Trophoblast cell (in vitro differentiated cells and primary cell): ENCODE measurements at regions not wholly inside any gene's neighbourhood (a gene's known extent, or its start where the extent isn't known, plus 50 kb on each side); places are given as distances from the start of the nearest gene placed in this dataset.

Experiments used
- DNase-seq, 2 donors: peaks; one replicate each; pipeline ENCODE4 v3.0.0-alpha.2; 2016
- H2AFZ ChIP-seq: 2 replicates; pipeline ENCODE4 v1.6.1; 2013; ENCODE audit warnings: low read length, moderate library complexity, mild to moderate bottlenecking; ENCODE audit not compliant: insufficient read depth, poor library complexity
- H2AK5ac ChIP-seq: 2 replicates; pipeline ENCODE4 v1.6.1; 2013; ENCODE audit warnings: mild to moderate bottlenecking, low read length
- H2BK120ac ChIP-seq: 2 replicates; pipeline ENCODE4 v1.6.1; 2013; ENCODE audit warnings: low read length, mild to moderate bottlenecking, moderate library complexity; ENCODE audit not compliant: insufficient read depth, poor library complexity
- H2BK12ac ChIP-seq: 2 replicates; pipeline ENCODE4 v1.6.1; 2013; ENCODE audit warnings: mild to moderate bottlenecking, low read length, moderate library complexity
- H2BK5ac ChIP-seq: 2 replicates; pipeline ENCODE4 v1.6.1; 2013; ENCODE audit warnings: low read length, low read depth, moderate library complexity, mild to moderate bottlenecking; ENCODE audit not compliant: poor library complexity
- H3K14ac ChIP-seq: 2 replicates; pipeline ENCODE4 v1.6.1; 2013; ENCODE audit warnings: mild to moderate bottlenecking, low read length
- H3K18ac ChIP-seq: 2 replicates; pipeline ENCODE4 v1.6.1; 2013; ENCODE audit warnings: mild to moderate bottlenecking, low read length
- H3K23ac ChIP-seq: 2 replicates; pipeline ENCODE4 v1.6.1; 2013; ENCODE audit warnings: low read length
- H3K27ac ChIP-seq: 2 replicates; pipeline ENCODE4 v1.5.1; 2013; ENCODE audit warnings: low read depth, mild to moderate bottlenecking, inconsistent platforms, low read length, moderate library complexity
- H3K27me3 ChIP-seq: 2 replicates; pipeline ENCODE4 v1.6.1; 2013; ENCODE audit warnings: inconsistent platforms, mild to moderate bottlenecking, low read length, moderate library complexity; ENCODE audit not compliant: insufficient read depth
- H3K36me3 ChIP-seq, 2 experiments: 1 replicate in 1 of 2; 2 replicates in 1 of 2; pipeline ENCODE4 v1.6.1; 2013; ENCODE audit warnings: low read length in 2 of 2, mild to moderate bottlenecking in 2 of 2, moderate library complexity in 1 of 2; ENCODE audit not compliant: insufficient read depth in 2 of 2, control insufficient read depth in 1 of 2
- H3K4ac ChIP-seq: 2 replicates; pipeline ENCODE4 v1.6.1; 2013; ENCODE audit warnings: low read depth, mild to moderate bottlenecking, low read length, moderate library complexity
- H3K4me1 ChIP-seq, 2 experiments: 1 replicate in 1 of 2; 2 replicates in 1 of 2; pipeline ENCODE4 v1.6.1; 2013; ENCODE audit warnings: low read length in 2 of 2, mild to moderate bottlenecking in 2 of 2, moderate library complexity in 1 of 2; ENCODE audit not compliant: insufficient read depth in 2 of 2, control insufficient read depth in 1 of 2
- H3K4me2 ChIP-seq: 2 replicates; pipeline ENCODE4 v1.6.1; 2013; ENCODE audit warnings: inconsistent platforms, mild to moderate bottlenecking, low read length, moderate library complexity
- H3K4me3 ChIP-seq: 2 replicates; pipeline ENCODE4 v1.5.1; 2013; ENCODE audit warnings: mild to moderate bottlenecking, low read depth, low read length, inconsistent platforms
- H3K79me1 ChIP-seq: one replicate; pipeline ENCODE4 v1.6.1; 2013; ENCODE audit warnings: low read length
- H3K79me2 ChIP-seq: 2 replicates; pipeline ENCODE4 v1.6.1; 2013; ENCODE audit warnings: low read length, mild to moderate bottlenecking; ENCODE audit not compliant: control insufficient read depth, insufficient read depth, poor library complexity
- H3K9ac ChIP-seq: 2 replicates; pipeline ENCODE4 v1.6.1; 2013; ENCODE audit warnings: mild to moderate bottlenecking, low read length
- H3K9me3 ChIP-seq: 2 replicates; pipeline ENCODE4 v1.6.1; 2013; ENCODE audit warnings: low read depth, mild to moderate bottlenecking, control low read depth, inconsistent platforms, low read length; ENCODE audit not compliant: insufficient read depth
- H4K12ac ChIP-seq: 2 replicates; pipeline ENCODE4 v1.6.1; 2013; ENCODE audit warnings: low read depth, mild to moderate bottlenecking, low read length, moderate library complexity
- H4K8ac ChIP-seq: 2 replicates; pipeline ENCODE4 v1.6.1; 2013; ENCODE audit warnings: low read depth, mild to moderate bottlenecking, low read length, moderate library complexity
- H4K91ac ChIP-seq: one replicate; pipeline ENCODE4 v1.6.1; 2013; ENCODE audit warnings: low read depth, mild to moderate bottlenecking, low read length, moderate library complexity
- WGBS: extraction: QIAGEN DNeasy Blood & Tissue Kit; methylation state at CpG from one replicate; pipeline ENCODE4 v1.1.7; 2013; ENCODE audit warnings: missing lambda C conversion rate; ENCODE audit not compliant: insufficient read length, insufficient coverage; ENCODE audit errors: extremely low coverage; 5-methylcytosine and 5-hydroxymethylcytosine counted together

GRCh38 chr1:170414989-170415709 is 116.8 kb upstream of the GORAB start:
- no peaks in the 10 kb centered on the region for H3K36me3 ChIP-seq
- no peak overlapping the region for H2BK120ac ChIP-seq
- no peaks in the 10 kb centered on the region for H3K27me3 ChIP-seq
- no CpG with 5 or more reads among the region's 3 CpGs for WGBS
- H2BK12ac ChIP-seq = no peak overlapping the region
- no peak overlapping the region for H2BK5ac ChIP-seq
- H3K79me1 ChIP-seq = no peaks in the 10 kb centered on the region
- no peak overlapping the region for H3K4ac ChIP-seq
- no peak overlapping the region for H4K91ac ChIP-seq
- no peak overlapping the region for H3K27ac ChIP-seq
- no peak overlapping the region for H3K4me2 ChIP-seq
- H3K79me2 ChIP-seq = no peaks in the 10 kb centered on the region
- no peak for DNase-seq
- no peak overlapping the region for H2AK5ac ChIP-seq
- H2AFZ ChIP-seq = no peak overlapping the region
- no peak overlapping the region for H3K4me3 ChIP-seq
- no peak overlapping the region for H3K9ac ChIP-seq
- no peaks in the 10 kb centered on the region for H3K4me1 ChIP-seq
- no peak overlapping the region for H3K14ac ChIP-seq
- H3K18ac ChIP-seq = no peak overlapping the region
- no peak overlapping the region for H4K12ac ChIP-seq
- no peak overlapping the region for H4K8ac ChIP-seq
- no peak overlapping the region for H3K23ac ChIP-seq
- H3K9me3 ChIP-seq = no peaks in the 10 kb centered on the region

DNA sequence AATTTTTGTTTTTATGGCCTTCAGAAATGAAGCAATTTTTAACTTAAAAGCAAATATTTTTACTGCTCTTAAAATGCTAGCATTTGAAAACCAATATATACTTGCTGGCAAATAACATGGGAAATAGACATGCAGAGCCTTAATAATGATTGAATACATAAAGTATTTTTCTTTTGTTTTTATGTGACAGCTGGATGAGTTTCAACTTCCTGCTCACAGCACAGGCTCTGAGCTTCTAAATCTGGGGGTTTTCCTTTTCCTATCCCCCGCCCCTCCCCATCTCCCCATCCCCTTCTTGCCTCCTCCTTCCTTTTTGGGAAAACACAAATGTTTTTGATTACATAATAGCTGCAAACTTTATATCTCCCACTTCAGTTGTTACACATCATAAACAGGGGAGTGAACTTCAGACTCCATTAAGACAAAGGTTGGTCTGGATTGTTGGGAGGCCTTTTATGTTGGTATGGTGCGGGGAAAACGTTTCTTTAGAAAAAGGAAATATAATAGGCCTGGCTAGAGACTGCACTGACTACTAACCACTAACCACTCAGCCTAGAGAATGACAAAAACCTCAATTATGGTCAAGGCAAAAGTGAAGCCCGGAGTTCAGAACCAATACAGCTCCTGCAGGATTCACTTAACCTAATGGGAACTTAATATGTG is 116.1 kb upstream of the GORAB start:
- H2AFZ ChIP-seq = no peak overlapping the region
- H4K12ac ChIP-seq = no peak overlapping the region
- H2BK12ac ChIP-seq = no peak overlapping the region
- no peak for DNase-seq
- no peak overlapping the region for H3K4me2 ChIP-seq
- H3K79me1 ChIP-seq = no peaks in the 10 kb centered on the region
- no peak overlapping the region for H3K14ac ChIP-seq
- no peaks in the 10 kb centered on the region for H3K27me3 ChIP-seq
- H3K4ac ChIP-seq = no peak overlapping the region
- H3K4me3 ChIP-seq = no peak overlapping the region
- no peak overlapping the region for H3K9ac ChIP-seq
- H3K9me3 ChIP-seq = no peaks in the 10 kb centered on the region
- H2BK120ac ChIP-seq = no peak overlapping the region
- no peak overlapping the region for H2AK5ac ChIP-seq
- no peak overlapping the region for H3K18ac ChIP-seq
- H3K23ac ChIP-seq = no peak overlapping the region
- no peaks in the 10 kb centered on the region for H3K4me1 ChIP-seq
- WGBS = no CpG with 5 or more reads among the region's 4 CpGs
- H3K27ac ChIP-seq = no peak overlapping the region
- no peaks in the 10 kb centered on the region for H3K79me2 ChIP-seq
- no peak overlapping the region for H2BK5ac ChIP-seq
- no peak overlapping the region for H4K91ac ChIP-seq
- H4K8ac ChIP-seq = no peak overlapping the region
- H3K36me3 ChIP-seq = no peaks in the 10 kb centered on the region

GRCh38 chr1:170424346-170424745 is 107.6 kb upstream of the GORAB start:
- no peak for DNase-seq
- H4K91ac ChIP-seq = no peak overlapping the region
- H3K4me2 ChIP-seq = no peak overlapping the region
- H3K79me2 ChIP-seq = no peaks in the 10 kb centered on the region
- H3K36me3 ChIP-seq = no peaks in the 10 kb centered on the region
- WGBS = no CpG with 5 or more reads among the region's 1 CpG
- no peak overlapping the region for H3K23ac ChIP-seq
- no peaks in the 10 kb centered on the region for H3K27me3 ChIP-seq
- H2AFZ ChIP-seq = no peak overlapping the region
- no peak overlapping the region for H3K4me3 ChIP-seq
- H3K9ac ChIP-seq = no peak overlapping the region
- H3K79me1 ChIP-seq = no peaks in the 10 kb centered on the region
- no peak overlapping the region for H3K14ac ChIP-seq
- no peak overlapping the region for H4K8ac ChIP-seq
- no peak overlapping the region for H2BK12ac ChIP-seq
- no peak overlapping the region for H4K12ac ChIP-seq
- peaks cover 4 to 8% of the 10 kb centered on the region in 2 experiments for H3K4me1 ChIP-seq
- no peak overlapping the region for H2BK5ac ChIP-seq
- no peak overlapping the region for H2BK120ac ChIP-seq
- H3K27ac ChIP-seq = no peak overlapping the region
- no peak overlapping the region for H3K18ac ChIP-seq
- no peak overlapping the region for H3K4ac ChIP-seq
- no peak overlapping the region for H2AK5ac ChIP-seq
- H3K9me3 ChIP-seq = no peaks in the 10 kb centered on the region

DNA sequence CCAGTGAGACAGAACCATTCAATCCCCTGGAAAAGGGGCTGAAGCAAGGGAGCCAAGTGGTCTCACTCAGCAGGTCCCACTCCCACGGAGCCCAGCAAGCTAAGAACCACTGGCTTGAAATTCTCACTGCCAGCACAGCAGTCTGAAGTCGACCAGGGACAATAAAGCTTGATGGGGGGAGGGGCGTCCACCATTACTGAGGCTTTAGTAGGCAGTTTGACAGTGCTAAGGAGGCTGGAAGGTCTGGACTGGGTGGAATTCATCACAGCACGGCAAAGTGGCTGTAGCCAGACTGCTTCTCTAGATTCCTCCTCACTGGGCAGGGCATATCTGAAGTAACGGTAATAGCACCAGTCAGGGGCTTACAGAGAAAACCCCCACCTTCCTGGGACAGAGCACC is 105.4 kb upstream of the GORAB start:
- no peak overlapping the region for H3K14ac ChIP-seq
- no peak overlapping the region for H3K23ac ChIP-seq
- no peak overlapping the region for H2BK120ac ChIP-seq
- no peak overlapping the region for H2AFZ ChIP-seq
- H4K91ac ChIP-seq = no peak overlapping the region
- H3K79me2 ChIP-seq = no peaks in the 10 kb centered on the region
- H3K4me1 ChIP-seq = peaks cover 4 to 8% of the 10 kb centered on the region in 2 experiments
- no peak overlapping the region for H3K4me3 ChIP-seq
- no peaks in the 10 kb centered on the region for H3K27me3 ChIP-seq
- no peaks in the 10 kb centered on the region for H3K36me3 ChIP-seq
- no peaks in the 10 kb centered on the region for H3K79me1 ChIP-seq
- no CpG with 5 or more reads among the region's 5 CpGs for WGBS
- H3K4me2 ChIP-seq = no peak overlapping the region
- DNase-seq = no peak
- H4K12ac ChIP-seq = no peak overlapping the region
- no peak overlapping the region for H2BK5ac ChIP-seq
- no peaks in the 10 kb centered on the region for H3K9me3 ChIP-seq
- no peak overlapping the region for H3K18ac ChIP-seq
- no peak overlapping the region for H2AK5ac ChIP-seq
- H4K8ac ChIP-seq = no peak overlapping the region
- H3K27ac ChIP-seq = no peak overlapping the region
- no peak overlapping the region for H2BK12ac ChIP-seq
- H3K4ac ChIP-seq = no peak overlapping the region
- H3K9ac ChIP-seq = no peak overlapping the region
